Brain microvascular endothelial cell (primary cell): ENCODE measurements at regions not wholly inside any gene's neighbourhood (a gene's known extent, or its start where the extent isn't known, plus 50 kb on each side); places are given as distances from the start of the nearest gene placed in this dataset.

Source experiments
- DNase-seq: peaks from one replicate; pipeline ENCODE4 v3.0.0-alpha.2; 2020
- H3K27ac ChIP-seq: fragments of 250-450 bp; sonication (Bioruptor Pico); 2 replicates; pipeline ENCODE4 v1.5.1; 2020; ENCODE audit warnings: mild to moderate bottlenecking, moderate library complexity
- H3K27me3 ChIP-seq: fragments of 250-450 bp; sonication (Bioruptor Pico); replicated peaks from 2 replicates; pipeline ENCODE4 v1.5.1; 2020; ENCODE audit warnings: mild to moderate bottlenecking
- H3K36me3 ChIP-seq: fragments of 250-450 bp; sonication (Bioruptor Pico); replicated peaks from 2 replicates; pipeline ENCODE4 v1.5.1; 2020; ENCODE audit warnings: mild to moderate bottlenecking
- H3K4me3 ChIP-seq: 2 replicates; pipeline ENCODE4 v1.5.1; 2011; ENCODE audit warnings: low read depth, mild to moderate bottlenecking, control low read depth, low read length, moderate library complexity
- in situ Hi-C: cut with HindIII; loops from 2 replicates; pipeline ENCODE4 v1.10.0; 2017; ENCODE audit warnings: low sequenced_read_pairs, low pct_ligation_motif_present
- TF ChIP-seq, protein P1 (sequence below): IDR thresholded peaks from 2 replicates; pipeline ENCODE4 v1.5.1; 2011; ENCODE audit warnings: low read depth, mild to moderate bottlenecking, moderate library complexity, low read length, control low read depth, inconsistent platforms; ENCODE audit errors: missing control alignments

DNA sequence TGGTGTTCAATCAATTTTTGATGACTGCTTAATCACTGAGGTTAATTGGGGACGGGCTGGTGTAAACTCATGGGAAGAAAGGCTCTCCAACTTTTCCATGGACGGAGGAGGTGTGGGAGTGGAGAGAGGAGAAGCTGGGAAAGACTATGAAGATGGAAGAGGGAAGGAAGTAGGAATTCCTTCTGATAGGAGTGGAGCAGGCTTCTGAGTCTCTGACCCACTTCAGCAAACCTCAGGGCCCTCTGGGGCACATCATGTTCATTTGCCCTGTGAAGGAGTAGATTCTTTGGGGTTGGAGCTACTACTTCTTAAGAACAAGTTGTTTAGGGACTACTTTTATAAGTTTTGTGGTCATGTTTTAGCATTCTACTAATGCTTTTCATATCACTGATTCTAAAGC lies 87.0 kb upstream of the MAP4K3 start:
- no peaks in the 10 kb centered on the region for H3K27me3 ChIP-seq
- DNase-seq, result no peak
- H3K36me3 ChIP-seq, result no peaks in the 10 kb centered on the region
- H3K4me3 ChIP-seq, result no peak overlapping the region
- H3K27ac ChIP-seq, result peak overlapping the region; percentile 95
- in situ Hi-C loops, result no loop called here
- TF ChIP-seq, protein P1, sequence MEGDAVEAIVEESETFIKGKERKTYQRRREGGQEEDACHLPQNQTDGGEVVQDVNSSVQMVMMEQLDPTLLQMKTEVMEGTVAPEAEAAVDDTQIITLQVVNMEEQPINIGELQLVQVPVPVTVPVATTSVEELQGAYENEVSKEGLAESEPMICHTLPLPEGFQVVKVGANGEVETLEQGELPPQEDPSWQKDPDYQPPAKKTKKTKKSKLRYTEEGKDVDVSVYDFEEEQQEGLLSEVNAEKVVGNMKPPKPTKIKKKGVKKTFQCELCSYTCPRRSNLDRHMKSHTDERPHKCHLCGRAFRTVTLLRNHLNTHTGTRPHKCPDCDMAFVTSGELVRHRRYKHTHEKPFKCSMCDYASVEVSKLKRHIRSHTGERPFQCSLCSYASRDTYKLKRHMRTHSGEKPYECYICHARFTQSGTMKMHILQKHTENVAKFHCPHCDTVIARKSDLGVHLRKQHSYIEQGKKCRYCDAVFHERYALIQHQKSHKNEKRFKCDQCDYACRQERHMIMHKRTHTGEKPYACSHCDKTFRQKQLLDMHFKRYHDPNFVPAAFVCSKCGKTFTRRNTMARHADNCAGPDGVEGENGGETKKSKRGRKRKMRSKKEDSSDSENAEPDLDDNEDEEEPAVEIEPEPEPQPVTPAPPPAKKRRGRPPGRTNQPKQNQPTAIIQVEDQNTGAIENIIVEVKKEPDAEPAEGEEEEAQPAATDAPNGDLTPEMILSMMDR, result no peak

DNA sequence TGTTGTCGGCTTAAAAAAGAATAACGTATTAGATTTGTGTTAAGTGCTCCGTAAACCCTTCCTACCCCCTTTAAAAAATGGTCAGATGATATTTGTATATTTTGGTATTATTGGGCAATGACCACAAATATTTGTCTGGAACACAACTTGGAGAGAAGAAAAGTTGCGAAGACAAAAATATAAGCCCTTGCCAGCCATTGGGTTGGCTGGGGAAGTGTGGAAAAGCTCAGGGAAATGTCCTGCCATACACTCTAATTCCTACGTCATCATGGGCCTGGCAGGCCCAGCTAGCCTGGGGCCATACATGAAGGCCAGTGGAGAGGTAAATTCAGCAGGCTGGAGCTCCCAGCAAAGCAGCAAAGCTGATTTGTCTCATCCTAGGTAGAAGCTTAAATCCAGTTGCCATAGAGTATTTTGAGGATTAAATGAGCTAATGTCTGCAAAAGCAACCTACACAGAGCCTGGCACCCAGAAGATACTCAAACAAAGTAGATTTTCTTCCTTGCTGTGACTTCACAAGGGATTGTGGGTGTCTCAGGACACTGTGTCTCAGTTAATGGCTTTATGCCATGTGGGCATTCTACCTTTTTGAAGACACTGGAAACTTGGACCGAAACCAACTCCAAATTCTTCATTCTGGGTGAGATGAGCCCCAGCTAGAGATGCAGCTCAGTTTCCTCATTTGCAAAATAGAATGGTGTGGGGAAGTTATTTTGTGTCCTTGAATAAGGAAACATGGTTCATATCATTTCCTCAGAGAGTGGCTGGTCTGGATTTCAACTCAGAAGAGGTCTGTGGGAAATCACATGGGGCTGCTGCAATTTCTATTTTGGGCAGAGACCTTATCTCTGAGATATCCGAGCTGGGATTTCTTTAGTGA lies 87.9 kb upstream of the MAP4K3 start:
- Histone ChIP-seq H3K27me3 (no peaks in the 10 kb centered on the region), H3K27ac (peak overlapping the region; percentile 95), H3K4me3 (no peak overlapping the region), H3K36me3 (no peaks in the 10 kb centered on the region)
- no peak for DNase-seq
- TF ChIP-seq, protein P1, result no peak
- in situ Hi-C loops, result no loop called here

DNA sequence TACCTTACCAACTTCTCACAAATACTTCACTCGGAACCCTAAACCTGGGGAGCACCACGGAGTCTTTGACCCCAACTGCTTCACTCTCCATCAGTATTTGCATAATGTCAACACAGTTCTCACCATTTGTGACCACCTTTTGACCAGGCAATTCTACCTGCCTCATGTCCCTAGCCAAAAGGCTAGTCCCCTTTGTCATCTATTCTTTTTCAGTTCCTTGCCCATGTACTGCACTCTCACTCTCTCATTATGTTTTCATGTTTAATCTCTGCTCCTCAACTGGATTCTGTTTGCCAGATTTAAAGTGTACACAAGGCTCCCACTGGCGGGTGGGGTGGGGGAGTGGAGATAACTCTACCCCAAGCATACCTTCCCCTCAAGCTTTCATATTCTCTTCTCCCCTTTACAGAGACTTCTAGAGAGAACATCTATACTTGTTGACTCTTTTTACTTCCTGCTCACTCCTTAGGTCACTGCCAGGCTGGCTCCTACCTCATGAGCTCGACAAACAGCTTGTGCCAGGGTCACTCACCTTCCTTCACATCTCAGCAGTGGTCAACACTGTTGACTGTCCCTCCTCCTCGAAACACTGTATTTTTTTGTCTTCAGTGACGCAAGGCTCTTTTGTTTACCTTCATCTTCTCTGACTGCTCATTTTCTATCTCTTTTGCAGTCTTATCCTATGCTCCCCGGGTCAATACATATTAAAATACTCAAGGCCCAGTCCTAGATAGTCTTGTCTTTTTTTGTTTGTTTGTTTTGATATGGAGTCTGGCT lies 88.7 kb upstream of the MAP4K3 start:
- Histone ChIP-seq H3K27ac (no peak overlapping the region), H3K27me3 (no peaks in the 10 kb centered on the region), H3K4me3 (no peak overlapping the region), H3K36me3 (no peaks in the 10 kb centered on the region)
- in situ Hi-C loops, result no loop called here
- no peak for DNase-seq
- TF ChIP-seq, protein P1, result no peak

DNA sequence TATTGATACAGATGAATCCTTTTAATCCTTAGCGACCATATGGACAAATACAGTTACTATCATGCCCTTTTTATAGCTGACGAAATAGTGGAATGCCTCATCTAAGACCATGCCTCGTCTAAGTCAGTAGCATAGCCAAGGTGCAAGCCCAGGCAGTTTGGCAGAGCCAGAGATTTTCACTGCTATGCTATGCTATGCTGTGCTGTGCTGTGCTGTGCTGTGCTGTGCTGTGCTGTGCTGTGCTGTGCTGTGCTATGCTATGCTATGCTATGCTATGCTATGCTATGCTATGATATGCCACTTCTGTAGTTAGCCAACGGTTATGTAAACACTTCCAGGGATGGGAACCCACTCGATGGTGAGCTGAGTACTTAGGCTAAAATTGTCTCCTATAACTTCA lies 91.6 kb upstream of the MAP4K3 start:
- no peak for DNase-seq
- H3K27ac ChIP-seq, result no peak overlapping the region
- TF ChIP-seq, protein P1, result no peak
- in situ Hi-C loops, result no loop called here
- no peaks in the 10 kb centered on the region for H3K36me3 ChIP-seq
- H3K27me3 ChIP-seq, result no peaks in the 10 kb centered on the region
- no peak overlapping the region for H3K4me3 ChIP-seq

DNA sequence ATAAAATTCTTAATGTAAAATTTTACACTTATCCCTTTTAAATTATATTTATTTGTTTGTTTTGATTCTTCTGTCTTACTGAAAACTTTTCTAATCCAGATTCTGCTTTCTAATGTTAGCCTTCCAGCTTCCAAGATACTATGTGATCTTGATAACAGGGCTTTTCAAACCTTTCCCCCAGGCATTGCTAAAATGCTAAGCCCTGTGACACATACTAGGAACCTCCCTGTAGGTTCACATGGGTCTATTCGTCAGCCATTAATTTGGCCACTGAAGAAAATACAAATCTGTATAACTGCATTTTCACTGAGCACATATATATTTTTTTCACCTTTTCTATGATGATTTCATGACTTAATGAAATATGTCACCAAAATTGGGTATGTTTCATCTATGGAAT lies 92.8 kb upstream of the MAP4K3 start:
- no peak for DNase-seq
- Histone ChIP-seq H3K4me3 (no peak overlapping the region), H3K36me3 (no peaks in the 10 kb centered on the region), H3K27me3 (no peaks in the 10 kb centered on the region), H3K27ac (peak overlapping the region; percentile 38)
- TF ChIP-seq, protein P1, result no peak
- in situ Hi-C loops, result no loop called here
